Muscle layer of colon (tissue), 2 donors: ENCODE measurements at regions not wholly inside any gene's neighbourhood (a gene's known extent, or its start where the extent isn't known, plus 50 kb on each side); places are given as distances from the start of the nearest gene placed in this dataset.

Experiments
- H3K27ac ChIP-seq: one replicate; pipeline ENCODE4 v1.7.0; 2013; ENCODE audit warnings: low read depth, mild to moderate bottlenecking, low read length, moderate library complexity
- H3K27me3 ChIP-seq, 2 donors: one replicate each; pipeline ENCODE4 v1.7.0; 2013; ENCODE audit warnings: low read length in 2 of 2, mild to moderate bottlenecking in 2 of 2; ENCODE audit not compliant: insufficient read depth in 2 of 2, control insufficient read depth in 1 of 2
- H3K36me3 ChIP-seq: one replicate; pipeline ENCODE4 v1.7.0; 2013; ENCODE audit warnings: mild to moderate bottlenecking, low read length; ENCODE audit not compliant: insufficient read depth
- H3K4me1 ChIP-seq: one replicate; pipeline ENCODE4 v1.7.0; 2013; ENCODE audit warnings: mild to moderate bottlenecking, low read length; ENCODE audit not compliant: insufficient read depth
- H3K4me3 ChIP-seq, 2 donors: one replicate each; pipeline ENCODE4 v1.7.0; 2013; ENCODE audit warnings: low read length in 2 of 2, low read depth in 1 of 2, mild to moderate bottlenecking in 1 of 2, moderate library complexity in 1 of 2
- H3K9ac ChIP-seq: one replicate; pipeline ENCODE4 v1.7.0; 2013; ENCODE audit warnings: low read length
- H3K9me3 ChIP-seq: one replicate; pipeline ENCODE4 v1.7.0; 2013; ENCODE audit warnings: mild to moderate bottlenecking, low read length
- donor health status: abdominal sarcoma.
- donor health status: Adenocarcinoma of cecum.

DNA sequence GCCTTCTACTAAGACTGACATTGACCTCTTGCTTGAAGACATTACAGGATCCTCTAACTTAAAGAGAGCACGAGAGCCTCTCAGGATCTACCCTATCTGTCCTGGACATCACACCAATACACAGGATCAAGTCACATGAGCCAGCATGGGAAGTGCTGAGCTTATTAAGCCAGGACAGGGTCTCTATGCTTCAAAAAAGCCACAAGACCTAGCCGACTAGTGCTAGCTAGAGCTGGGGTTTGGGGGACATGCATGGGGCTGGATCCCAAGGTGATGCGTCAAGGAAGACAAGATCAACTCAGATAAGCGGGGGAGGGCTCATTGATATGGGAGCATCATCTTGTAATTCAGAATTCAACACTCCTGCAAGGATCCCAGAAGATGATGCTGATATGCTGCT is 167.2 kb upstream of the TAB2 start:
- Histone ChIP-seq H3K4me1 (no peaks in the 10 kb centered on the region), H3K27ac (no peak overlapping the region), H3K36me3 (no peaks in the 10 kb centered on the region)

DNA sequence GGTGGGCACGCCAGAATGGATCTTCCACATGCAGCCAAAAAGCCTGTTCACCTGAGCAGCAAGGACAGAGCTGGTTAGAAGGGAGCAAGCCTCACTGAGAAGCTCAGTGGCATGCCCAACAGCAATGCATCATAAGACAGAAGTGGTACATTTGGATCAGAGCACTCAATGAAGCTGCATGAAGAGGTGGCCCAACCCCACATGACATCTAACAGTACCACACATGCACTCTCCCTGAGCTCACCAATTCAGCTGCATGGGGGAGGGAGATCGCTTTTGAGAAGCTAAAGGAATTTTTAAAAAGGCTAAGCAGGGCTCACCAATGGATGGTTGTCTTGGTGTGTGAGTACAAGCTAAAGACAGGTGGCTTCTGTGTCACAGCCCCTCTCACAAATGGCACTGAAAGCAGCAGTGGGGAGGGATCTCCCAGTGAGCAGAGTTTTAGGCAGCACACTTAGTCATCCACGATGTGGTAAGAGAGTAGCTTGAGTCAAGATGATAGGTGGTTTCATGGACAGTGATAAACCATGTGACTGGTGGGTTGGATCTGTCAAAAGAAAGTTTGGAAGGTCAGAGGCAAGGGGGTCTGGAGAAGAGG is 166.6 kb upstream of the TAB2 start:
- no peaks in the 10 kb centered on the region for H3K27me3 ChIP-seq
- H3K9me3 ChIP-seq, result no peaks in the 10 kb centered on the region
- no peaks in the 10 kb centered on the region for H3K4me1 ChIP-seq
- H3K4me3 ChIP-seq, result no peak overlapping the region
- no peak overlapping the region for H3K9ac ChIP-seq
- H3K27ac ChIP-seq, result no peak overlapping the region
- no peaks in the 10 kb centered on the region for H3K36me3 ChIP-seq

More for the DNA sequence above, 167.2 kb upstream of the TAB2 start:
- Histone ChIP-seq H3K4me3 (no peak overlapping the region), H3K9me3 (no peaks in the 10 kb centered on the region), H3K9ac (no peak overlapping the region), H3K27me3 (no peaks in the 10 kb centered on the region)

DNA sequence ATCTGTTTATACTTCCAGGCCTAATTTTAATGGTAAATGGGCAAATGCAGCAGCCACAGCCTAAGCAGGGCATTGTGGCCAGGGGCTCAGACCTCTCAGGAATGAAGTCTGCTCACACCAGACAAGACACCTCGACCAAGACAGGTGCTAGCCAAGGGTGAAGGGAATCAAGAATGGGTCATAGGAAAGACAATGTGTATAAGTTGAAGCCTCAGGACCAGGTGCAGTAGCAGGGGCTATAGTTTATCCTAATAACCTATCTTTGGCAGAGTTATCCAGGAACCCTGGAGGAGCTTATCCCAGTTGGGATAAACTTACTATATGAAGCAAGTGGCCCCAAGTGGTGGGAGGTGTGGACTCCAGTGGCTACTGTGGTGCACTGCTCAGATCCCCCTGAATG is 165.0 kb upstream of the TAB2 start:
- no peaks in the 10 kb centered on the region for H3K36me3 ChIP-seq
- H3K4me1 ChIP-seq, result no peaks in the 10 kb centered on the region
- no peak overlapping the region for H3K4me3 ChIP-seq
- H3K9ac ChIP-seq, result no peak overlapping the region
- H3K9me3 ChIP-seq, result no peaks in the 10 kb centered on the region
- H3K27ac ChIP-seq, result no peak overlapping the region
- H3K27me3 ChIP-seq, result no peaks in the 10 kb centered on the region

DNA sequence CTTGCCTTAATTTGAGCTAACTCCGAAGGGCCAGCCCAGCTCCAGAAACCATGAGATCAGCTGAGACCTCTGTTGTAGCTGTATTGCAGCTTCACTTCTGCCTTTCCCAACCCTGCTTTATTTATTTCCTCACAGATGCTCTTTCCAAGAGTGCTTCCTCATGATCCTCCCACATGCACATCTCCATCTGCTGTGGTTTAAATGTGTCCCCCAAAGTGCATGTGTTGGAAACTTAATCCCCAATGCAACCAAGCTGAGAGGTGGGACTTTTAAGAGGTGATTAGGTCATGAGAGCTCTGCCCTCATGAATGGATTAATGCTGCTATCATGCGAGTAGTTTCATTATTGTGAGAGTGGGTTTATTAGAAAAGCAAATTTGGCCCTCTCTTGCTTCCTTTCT is 164.4 kb upstream of the TAB2 start:
- Histone ChIP-seq H3K4me1 (no peaks in the 10 kb centered on the region), H3K4me3 (no peak overlapping the region), H3K27me3 (no peaks in the 10 kb centered on the region), H3K9me3 (no peaks in the 10 kb centered on the region), H3K36me3 (no peaks in the 10 kb centered on the region), H3K9ac (no peak overlapping the region), H3K27ac (no peak overlapping the region)

DNA sequence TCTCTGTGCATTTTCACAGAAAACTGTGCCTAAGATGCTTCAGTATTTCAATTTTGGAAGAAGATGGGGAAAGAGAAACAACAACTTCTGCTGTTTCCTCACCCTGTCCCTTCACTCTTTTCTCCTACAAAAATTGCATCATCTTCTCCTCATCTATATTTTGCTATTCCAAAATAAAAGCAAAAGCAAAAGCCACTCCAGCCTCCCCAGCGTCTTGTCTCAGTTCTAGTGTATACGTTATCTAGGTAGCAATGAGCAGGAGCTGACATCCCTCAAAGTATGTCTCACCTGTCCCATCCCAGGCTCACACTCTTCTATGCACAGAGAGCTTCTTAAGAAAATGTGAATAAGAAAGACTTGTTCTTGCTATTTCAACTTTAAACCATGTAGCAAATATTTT is 163.8 kb upstream of the TAB2 start:
- no peak overlapping the region for H3K27ac ChIP-seq

DNA sequence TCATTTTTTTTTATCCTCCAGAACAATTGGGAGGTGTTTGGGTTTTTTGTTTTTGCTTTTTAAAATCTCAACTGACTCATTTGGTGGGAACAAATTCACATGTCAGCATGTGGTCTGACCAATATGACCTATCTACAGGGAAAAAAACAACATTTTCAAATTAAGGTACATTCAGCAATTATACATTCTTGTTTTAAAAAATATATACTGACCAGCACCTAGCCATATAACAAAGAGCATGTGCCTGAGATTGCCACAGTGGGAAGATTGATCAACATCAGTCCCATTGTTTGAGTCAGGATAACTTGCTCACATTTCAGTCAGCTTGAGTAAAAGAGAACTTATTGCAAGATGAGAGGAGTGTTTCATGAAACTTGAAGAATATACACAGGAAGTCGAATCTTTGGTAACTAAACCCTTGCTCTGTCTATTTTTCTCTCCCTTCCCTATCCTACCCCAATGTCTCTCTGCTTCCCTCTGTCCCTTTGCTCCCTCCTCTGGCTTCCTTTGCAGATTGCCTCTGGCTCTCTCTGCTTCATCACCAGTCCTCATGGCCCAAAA is 163.2 kb upstream of the TAB2 start:
- H3K36me3 ChIP-seq, result no peaks in the 10 kb centered on the region
- no peaks in the 10 kb centered on the region for H3K4me1 ChIP-seq
- H3K27ac ChIP-seq, result no peak overlapping the region
- H3K27me3 ChIP-seq, result no peaks in the 10 kb centered on the region
- no peak overlapping the region for H3K4me3 ChIP-seq
- no peaks in the 10 kb centered on the region for H3K9me3 ChIP-seq
- H3K9ac ChIP-seq, result no peak overlapping the region

More for the DNA sequence above, 163.8 kb upstream of the TAB2 start:
- no peaks in the 10 kb centered on the region for H3K4me1 ChIP-seq
- H3K4me3 ChIP-seq, result no peak overlapping the region
- H3K36me3 ChIP-seq, result no peaks in the 10 kb centered on the region
- H3K9ac ChIP-seq, result no peak overlapping the region
- no peaks in the 10 kb centered on the region for H3K9me3 ChIP-seq
- H3K27me3 ChIP-seq, result no peaks in the 10 kb centered on the region

DNA sequence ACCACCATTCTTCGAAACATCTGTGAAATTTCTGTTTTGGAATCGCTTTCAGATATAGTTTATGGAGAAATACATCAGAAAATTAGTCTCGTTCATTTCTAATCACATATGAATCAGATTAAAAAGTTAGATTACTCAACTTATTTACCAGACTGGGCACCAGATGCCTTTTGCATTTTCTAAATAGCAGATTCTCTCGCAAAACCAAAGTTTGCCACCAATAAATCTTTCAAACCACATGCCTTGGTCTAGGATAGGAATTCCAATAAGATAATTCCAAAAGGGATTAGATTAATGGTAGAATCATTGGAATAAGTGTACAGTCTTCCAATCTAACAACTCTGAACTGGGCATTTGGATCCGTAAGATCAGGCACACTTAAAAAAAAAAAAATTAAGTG is 160.4 kb upstream of the TAB2 start:
- no peaks in the 10 kb centered on the region for H3K9me3 ChIP-seq
- no peaks in the 10 kb centered on the region for H3K36me3 ChIP-seq
- H3K27me3 ChIP-seq, result no peaks in the 10 kb centered on the region
- no peak overlapping the region for H3K4me3 ChIP-seq
- H3K27ac ChIP-seq, result no peak overlapping the region
- H3K4me1 ChIP-seq, result no peaks in the 10 kb centered on the region
- no peak overlapping the region for H3K9ac ChIP-seq

DNA sequence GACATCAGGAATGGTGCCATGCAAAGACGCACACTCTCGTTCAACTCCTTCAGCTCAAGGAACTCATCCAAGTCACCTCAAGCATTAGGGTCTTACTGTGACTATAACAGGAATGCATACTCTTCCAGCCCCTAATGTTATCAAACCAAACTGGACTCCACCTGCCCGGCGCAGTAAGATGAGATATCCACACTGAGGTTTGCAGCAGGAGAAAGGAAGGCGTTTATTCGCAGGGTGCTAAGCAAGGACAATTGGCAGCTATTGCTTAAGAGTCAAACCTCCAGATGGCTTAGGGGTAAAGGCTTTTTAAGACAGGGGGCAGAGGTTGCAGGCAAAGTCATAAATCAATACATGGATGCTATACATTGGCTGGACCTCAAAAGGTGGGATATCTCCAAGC is 159.4 kb upstream of the TAB2 start:
- H3K4me3 ChIP-seq, result no peak overlapping the region
- H3K9ac ChIP-seq, result no peak overlapping the region

DNA sequence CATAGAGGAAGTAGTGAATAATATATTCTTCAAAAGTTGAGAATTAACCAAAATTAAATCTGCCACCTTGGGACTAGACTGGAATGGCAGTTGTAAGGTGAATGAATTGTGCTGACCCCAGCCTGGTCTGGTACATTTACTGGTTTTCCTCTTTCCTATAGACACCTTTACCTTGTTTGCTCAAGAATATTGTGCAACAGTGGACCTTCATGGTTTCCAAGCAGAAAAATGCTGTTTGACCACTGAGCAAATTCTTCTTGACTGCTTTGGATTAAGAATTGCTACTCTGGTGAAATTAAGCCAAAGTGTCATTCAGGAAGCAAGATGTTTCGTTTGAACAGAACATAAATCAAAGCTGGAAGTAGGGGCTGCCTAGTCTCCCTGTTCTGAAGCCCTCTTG is 156.6 kb upstream of the TAB2 start:
- Histone ChIP-seq H3K4me1 (peaks cover under 1% of the 10 kb centered on the region), H3K36me3 (no peaks in the 10 kb centered on the region), H3K9me3 (no peaks in the 10 kb centered on the region), H3K27me3 (no peaks in the 10 kb centered on the region), H3K27ac (no peak overlapping the region), H3K9ac (no peak overlapping the region), H3K4me3 (no peak overlapping the region)

More for the DNA sequence above, 159.4 kb upstream of the TAB2 start:
- H3K9me3 ChIP-seq, result no peaks in the 10 kb centered on the region
- no peak overlapping the region for H3K27ac ChIP-seq
- H3K36me3 ChIP-seq, result no peaks in the 10 kb centered on the region
- H3K4me1 ChIP-seq, result no peaks in the 10 kb centered on the region
- H3K27me3 ChIP-seq, result no peaks in the 10 kb centered on the region

DNA sequence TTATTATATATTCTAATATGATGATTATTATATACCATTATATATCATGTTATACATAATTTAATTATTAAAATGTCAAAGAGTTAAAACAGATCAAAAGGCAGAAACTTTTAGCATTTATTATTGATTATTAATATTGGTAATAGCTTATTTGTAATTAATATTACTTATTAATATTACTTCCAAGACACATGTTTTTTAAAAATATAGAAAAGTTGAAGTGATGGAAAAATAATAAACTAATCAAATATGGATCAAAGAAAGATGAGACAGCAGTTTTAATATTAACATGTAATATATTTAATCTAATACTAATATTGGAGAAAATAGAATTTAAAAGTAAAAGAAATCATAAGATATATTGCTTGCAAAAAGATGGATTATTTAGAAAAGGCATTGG is 154.6 kb upstream of the TAB2 start:
- Histone ChIP-seq H3K9ac (no peak overlapping the region), H3K4me1 (peaks cover 13% of the 10 kb centered on the region), H3K9me3 (no peaks in the 10 kb centered on the region), H3K27ac (no peak overlapping the region), H3K36me3 (no peaks in the 10 kb centered on the region), H3K4me3 (no peak overlapping the region), H3K27me3 (no peaks in the 10 kb centered on the region)

DNA sequence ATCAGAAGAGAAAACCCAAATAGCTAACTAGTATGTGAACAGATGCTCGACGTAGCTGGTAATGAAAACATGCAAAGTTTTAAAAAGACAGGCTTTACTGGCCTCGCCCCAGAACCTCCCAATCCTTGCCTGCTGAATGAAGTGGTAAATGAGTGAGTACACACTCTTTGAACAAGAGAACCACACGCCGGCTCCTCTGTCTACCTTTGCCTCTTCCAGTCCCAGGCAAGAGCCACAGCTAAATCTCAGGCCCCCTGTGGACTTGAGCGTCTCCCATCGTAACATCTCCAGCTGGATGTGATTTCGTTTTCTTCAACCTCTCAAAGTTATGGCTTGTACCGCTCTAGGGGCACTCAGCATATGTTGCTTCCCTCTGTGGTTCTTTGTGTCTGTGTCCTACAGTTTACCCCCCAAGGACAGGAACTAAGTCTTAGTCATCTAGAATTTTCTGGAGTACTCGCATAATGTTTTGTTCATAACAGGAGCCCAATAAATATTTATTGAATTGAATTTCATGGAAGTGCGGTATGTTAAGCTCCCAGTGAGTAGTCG is 153.2 kb upstream of the TAB2 start:
- Histone ChIP-seq H3K4me1 (peaks cover 13% of the 10 kb centered on the region), H3K9me3 (no peaks in the 10 kb centered on the region), H3K27ac (no peak overlapping the region), H3K9ac (no peak overlapping the region), H3K4me3 (no peak overlapping the region), H3K36me3 (no peaks in the 10 kb centered on the region), H3K27me3 (no peaks in the 10 kb centered on the region)

DNA sequence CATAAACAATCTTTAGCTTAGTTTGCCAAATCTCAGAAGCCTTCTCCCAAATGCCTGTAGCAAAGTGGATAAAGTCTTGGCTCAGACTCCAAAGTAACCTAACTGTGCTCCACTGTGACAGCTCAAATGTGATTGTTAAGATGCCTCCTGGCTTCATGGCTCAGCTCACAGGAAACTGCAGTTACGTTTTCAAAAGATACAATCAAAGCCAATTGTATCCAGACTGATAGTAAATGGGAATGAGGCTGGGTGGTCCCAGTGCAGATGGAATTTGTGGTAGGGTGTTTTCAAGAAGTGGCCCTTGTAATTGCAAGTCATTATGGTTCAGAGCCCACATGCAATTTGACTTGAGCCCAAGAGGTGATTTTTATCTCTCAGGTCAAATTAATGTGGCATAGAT is 151.2 kb upstream of the TAB2 start:
- H3K27ac ChIP-seq, result no peak overlapping the region
- H3K9ac ChIP-seq, result no peak overlapping the region
- no peaks in the 10 kb centered on the region for H3K27me3 ChIP-seq
- H3K9me3 ChIP-seq, result no peaks in the 10 kb centered on the region
- H3K4me1 ChIP-seq, result peaks cover 16% of the 10 kb centered on the region
- H3K36me3 ChIP-seq, result no peaks in the 10 kb centered on the region
- no peak overlapping the region for H3K4me3 ChIP-seq
